IMR-90 (cell line): ENCODE measurements at regions not wholly inside any gene's neighbourhood (a gene's known extent, or its start where the extent isn't known, plus 50 kb on each side); places are given as distances from the start of the nearest gene placed in this dataset.

ENCODE experiments used
- BHLHE40 ChIP-seq: fragments of 150-350 bp; IDR thresholded peaks from 2 replicates; pipeline ENCODE4 v1.6.1; 2016; ENCODE audit warnings: mild to moderate bottlenecking, low read depth, low read length
- CEBPB ChIP-seq: IDR thresholded peaks from 2 replicates; pipeline ENCODE4 v1.6.1; 2012; ENCODE audit warnings: low read depth, low read length, improper control_type of control experiment
- FOS ChIP-seq: fragments of 150-350 bp; IDR thresholded peaks from 2 replicates; pipeline ENCODE4 v1.6.1; 2016; ENCODE audit warnings: low read depth, low read length
- MAFK ChIP-seq: IDR thresholded peaks from 2 replicates; pipeline ENCODE4 v1.6.1; 2012; ENCODE audit warnings: low read depth, low read length, improper control_type of control experiment
- MXI1 ChIP-seq: IDR thresholded peaks from 2 replicates; pipeline ENCODE4 v1.6.1; 2012; ENCODE audit warnings: low read depth, mild to moderate bottlenecking, low read length, moderate library complexity, borderline replicate concordance
- NFE2L2 ChIP-seq: fragments of 150-350 bp; IDR thresholded peaks from 2 replicates; pipeline ENCODE4 v1.6.1; 2016; ENCODE audit warnings: low read depth, mild to moderate bottlenecking, low read length
- POLR2A ChIP-seq: IDR thresholded peaks from 2 replicates; pipeline ENCODE4 v1.6.1; 2012; ENCODE audit warnings: mild to moderate bottlenecking, low read depth, low read length
- RAD21 ChIP-seq: IDR thresholded peaks from 2 replicates; pipeline ENCODE4 v1.6.1; 2012; ENCODE audit warnings: low read length, improper control_type of control experiment
- RCOR1 ChIP-seq: IDR thresholded peaks from 2 replicates; pipeline ENCODE4 v1.6.1; 2012; ENCODE audit warnings: mild to moderate bottlenecking, low read length, improper control_type of control experiment; ENCODE audit not compliant: insufficient replicate concordance
- TF ChIP-seq, protein P1 (sequence below): conservative IDR thresholded peaks from 2 replicates; pipeline ENCODE4 v1.5.1; 2012; ENCODE audit warnings: mild to moderate bottlenecking, low read depth, low read length, improper control_type of control experiment

- TF ChIP-seq, protein P1, sequence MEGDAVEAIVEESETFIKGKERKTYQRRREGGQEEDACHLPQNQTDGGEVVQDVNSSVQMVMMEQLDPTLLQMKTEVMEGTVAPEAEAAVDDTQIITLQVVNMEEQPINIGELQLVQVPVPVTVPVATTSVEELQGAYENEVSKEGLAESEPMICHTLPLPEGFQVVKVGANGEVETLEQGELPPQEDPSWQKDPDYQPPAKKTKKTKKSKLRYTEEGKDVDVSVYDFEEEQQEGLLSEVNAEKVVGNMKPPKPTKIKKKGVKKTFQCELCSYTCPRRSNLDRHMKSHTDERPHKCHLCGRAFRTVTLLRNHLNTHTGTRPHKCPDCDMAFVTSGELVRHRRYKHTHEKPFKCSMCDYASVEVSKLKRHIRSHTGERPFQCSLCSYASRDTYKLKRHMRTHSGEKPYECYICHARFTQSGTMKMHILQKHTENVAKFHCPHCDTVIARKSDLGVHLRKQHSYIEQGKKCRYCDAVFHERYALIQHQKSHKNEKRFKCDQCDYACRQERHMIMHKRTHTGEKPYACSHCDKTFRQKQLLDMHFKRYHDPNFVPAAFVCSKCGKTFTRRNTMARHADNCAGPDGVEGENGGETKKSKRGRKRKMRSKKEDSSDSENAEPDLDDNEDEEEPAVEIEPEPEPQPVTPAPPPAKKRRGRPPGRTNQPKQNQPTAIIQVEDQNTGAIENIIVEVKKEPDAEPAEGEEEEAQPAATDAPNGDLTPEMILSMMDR = no peak
- TF ChIP-seq BHLHE40 = no peak
- TF ChIP-seq POLR2A = no peak
- no peak for TF ChIP-seq NFE2L2
- TF ChIP-seq MAFK = no peak
- no peak for TF ChIP-seq CEBPB
- TF ChIP-seq RAD21 = no peak
- TF ChIP-seq RCOR1 = no peak
- no peak for TF ChIP-seq FOS
- no peak for TF ChIP-seq MXI1
Observed at GRCh38 chr12:128178966-128179365, 88.0 kb upstream of the TMEM132C start.
